WTC11 (cell line): ENCODE measurements at regions not wholly inside any gene's neighbourhood (a gene's known extent, or its start where the extent isn't known, plus 50 kb on each side); places are given as distances from the start of the nearest gene placed in this dataset.

Experiments
- ATAC-seq: fragments of 200-7000 bp; cut with Tn5 transposase; 2 replicates; pipeline ENCODE4 v1.10.0; 2021; ENCODE audit warnings: mild to moderate bottlenecking, moderate library complexity
- CTCF ChIA-PET: fragments of 300-600 bp; sonication (Branson Sonifier 250); formaldehyde crosslinking; loops from one replicate; lab custom pipeline; 2021; ENCODE audit warnings: antibody characterized with exemption; lab: Charles Lee
- POLR2A ChIA-PET: fragments of 350-600 bp; sonication (Branson Sonifier 250); formaldehyde crosslinking; loops from one replicate; lab custom pipeline; 2021; ENCODE audit warnings: antibody characterized with exemption; lab: Charles Lee
- DNase-seq: peaks from one replicate; pipeline ENCODE4 v3.0.0; 2021; ENCODE audit warnings: low spot score
- H3K27ac Mint-ChIP-seq: 2 replicates; pipeline ENCODE4 v1.8.0; 2021; ENCODE audit warnings: mixed read lengths
- H3K27me3 Mint-ChIP-seq: 2 replicates; pipeline ENCODE4 v1.8.0; 2021; ENCODE audit warnings: low read depth, mild to moderate bottlenecking, moderate library complexity, mixed read lengths
- H3K36me3 Mint-ChIP-seq: 2 replicates; pipeline ENCODE4 v1.8.0; 2021; ENCODE audit warnings: mixed read lengths
- H3K4me1 Mint-ChIP-seq: 2 replicates; pipeline ENCODE4 v1.8.0; 2022; ENCODE audit warnings: mixed read lengths
- H3K4me3 Mint-ChIP-seq: 2 replicates; pipeline ENCODE4 v1.8.0; 2021; ENCODE audit warnings: mild to moderate bottlenecking, moderate library complexity, mixed read lengths
- H3K9me3 Mint-ChIP-seq: 2 replicates; pipeline ENCODE4 v1.8.0; 2021; ENCODE audit warnings: mixed read lengths
- AR ChIP-seq: fragments of 250-450 bp; sonication (Bioruptor Pico); IDR thresholded peaks from 2 replicates; pipeline ENCODE4 v1.9.0; 2021; ENCODE audit warnings: mild to moderate bottlenecking
- ATF1 ChIP-seq: sonication (generic); formaldehyde crosslinking; IDR thresholded peaks from 2 replicates; pipeline ENCODE4 v1.8.1; 2023; ENCODE audit warnings: mild to moderate bottlenecking, moderate library complexity, missing genetic modification reagents
- CBFB ChIP-seq: sonication (generic); formaldehyde crosslinking; IDR thresholded peaks from 2 replicates; pipeline ENCODE4 v1.8.1; 2022; ENCODE audit warnings: mild to moderate bottlenecking, low read depth, missing genetic modification reagents
- E2F4 ChIP-seq: sonication (generic); formaldehyde crosslinking; IDR thresholded peaks from 2 replicates; pipeline ENCODE4 v1.8.1; 2022; ENCODE audit warnings: low read depth, mild to moderate bottlenecking, moderate library complexity, missing genetic modification reagents, borderline replicate concordance
- ELF4 ChIP-seq: sonication (generic); formaldehyde crosslinking; IDR thresholded peaks from 2 replicates; pipeline ENCODE4 v1.8.1; 2022; ENCODE audit warnings: low read depth, mild to moderate bottlenecking, moderate library complexity, missing genetic modification reagents
- GTF2I ChIP-seq: fragments of 250-450 bp; sonication (Bioruptor Pico); conservative IDR thresholded peaks from 2 replicates; pipeline ENCODE4 v1.4.0; 2021; ENCODE audit warnings: mild to moderate bottlenecking
- HMGXB4 ChIP-seq: sonication (generic); formaldehyde crosslinking; IDR thresholded peaks from 2 replicates; pipeline ENCODE4 v1.8.1; 2023; ENCODE audit warnings: mild to moderate bottlenecking, moderate library complexity, missing genetic modification reagents
- MYBL2 ChIP-seq: sonication (generic); formaldehyde crosslinking; IDR thresholded peaks from 2 replicates; pipeline ENCODE4 v1.8.1; 2023; ENCODE audit warnings: mild to moderate bottlenecking, moderate library complexity, missing genetic modification reagents
- NR2C2 ChIP-seq: sonication (generic); formaldehyde crosslinking; IDR thresholded peaks from 2 replicates; pipeline ENCODE4 v1.8.0; 2022; ENCODE audit warnings: mild to moderate bottlenecking, missing genetic modification reagents
- NR3C1 ChIP-seq: sonication (generic); formaldehyde crosslinking; conservative IDR thresholded peaks from 2 replicates; pipeline ENCODE4 v1.8.1; 2023; ENCODE audit warnings: low read depth, mild to moderate bottlenecking, missing genetic modification reagents
- SP1 ChIP-seq: sonication (generic); formaldehyde crosslinking; conservative IDR thresholded peaks from 2 replicates; pipeline ENCODE4 v1.8.1; 2022; ENCODE audit warnings: missing genetic modification reagents
- TCF7 ChIP-seq: sonication (generic); formaldehyde crosslinking; IDR thresholded peaks from 2 replicates; pipeline ENCODE4 v1.8.0; 2022; ENCODE audit warnings: mild to moderate bottlenecking, low read depth, missing genetic modification reagents, moderate library complexity
- TP53 ChIP-seq: sonication (generic); formaldehyde crosslinking; IDR thresholded peaks from 2 replicates; pipeline ENCODE4 v1.8.1; 2023; ENCODE audit warnings: mild to moderate bottlenecking, missing genetic modification reagents
- USF2 ChIP-seq: sonication (generic); formaldehyde crosslinking; IDR thresholded peaks from 2 replicates; pipeline ENCODE4 v1.8.1; 2023; ENCODE audit warnings: mild to moderate bottlenecking, missing genetic modification reagents, moderate library complexity
- ZNF219 ChIP-seq: sonication (generic); formaldehyde crosslinking; IDR thresholded peaks from 2 replicates; pipeline ENCODE4 v1.8.0; 2023; ENCODE audit warnings: missing genetic modification reagents, mild to moderate bottlenecking, borderline replicate concordance
- ZNF416 ChIP-seq: fragments of 250-450 bp; sonication (Bioruptor Pico); IDR thresholded peaks from 2 replicates; pipeline ENCODE4 v1.9.0; 2021; ENCODE audit warnings: mild to moderate bottlenecking, inconsistent platforms
- TF ChIP-seq, protein P1 (sequence below): fragments of 250-450 bp; sonication (Bioruptor Pico); IDR thresholded peaks from 2 replicates; pipeline ENCODE4 v1.9.0; 2021; ENCODE audit warnings: mild to moderate bottlenecking, borderline replicate concordance
- TF ChIP-seq, protein P2 (sequence below): sonication (generic); formaldehyde crosslinking; conservative IDR thresholded peaks from 2 replicates; pipeline ENCODE4 v1.8.1; 2022; ENCODE audit warnings: mild to moderate bottlenecking, missing genetic modification reagents
- TF ChIP-seq, protein P3 (sequence below): fragments of 250-450 bp; sonication (Bioruptor Pico); IDR thresholded peaks from 2 replicates; pipeline ENCODE4 v1.9.0; 2021; ENCODE audit warnings: moderate library complexity, mild to moderate bottlenecking, inconsistent platforms, borderline replicate concordance

DNA sequence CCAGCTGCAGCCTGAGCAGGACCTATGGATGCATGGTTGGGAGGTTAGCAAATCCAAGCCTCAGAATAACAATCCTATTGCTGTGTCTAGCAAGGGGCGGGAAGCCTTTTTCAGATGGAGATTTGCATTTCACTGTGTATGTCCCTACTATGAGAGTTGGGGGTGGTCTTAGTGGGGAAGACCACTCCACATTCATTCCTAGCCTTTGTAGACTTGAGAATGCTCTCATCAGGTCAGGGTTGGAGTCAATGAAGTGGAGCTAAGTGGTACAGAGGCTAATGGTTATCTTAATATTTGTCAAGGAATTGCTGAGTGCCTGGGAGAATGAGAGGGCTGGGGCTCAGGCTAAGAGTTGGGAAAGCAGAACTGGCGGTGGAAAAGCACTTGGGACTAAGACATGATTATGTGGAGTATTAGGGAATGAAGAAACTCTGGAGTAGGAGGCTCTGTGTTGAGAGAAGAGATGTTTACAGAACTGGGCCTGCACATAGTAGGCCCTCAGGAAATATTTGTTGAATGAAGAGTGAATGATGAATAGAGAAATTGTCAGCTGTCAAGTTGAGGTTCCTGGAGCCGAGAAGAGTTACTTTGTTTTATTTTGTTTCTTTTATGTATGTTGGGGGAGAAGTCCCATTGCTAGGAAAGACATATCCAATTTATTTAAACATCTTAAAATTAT lies 175.5 kb upstream of the SPRY4 start:
- no peak for DNase-seq
- peaks cover 5% of the 10 kb centered on the region; the same call in 1 of the 2 replicates for H3K9me3 Mint-ChIP-seq
- no peak for TF ChIP-seq ATF1
- TF ChIP-seq TP53, result no peak
- TF ChIP-seq AR, result no peak
- POLR2A ChIA-PET, result interaction anchor here (1.0 kb wide), 1 partner anchor 178 kb away, joined by 3 read pairs; no protein-coding TSS in a partner anchor
- CTCF ChIA-PET, result no interaction called here
- no peaks in the 10 kb centered on the region for H3K27me3 Mint-ChIP-seq
- peak; percentile 78 for ATAC-seq
- H3K36me3 Mint-ChIP-seq, result no peaks in the 10 kb centered on the region
- H3K4me1 Mint-ChIP-seq, result peaks cover 15% of the 10 kb centered on the region
- no peak overlapping the region for H3K27ac Mint-ChIP-seq
- H3K4me3 Mint-ChIP-seq, result no peak overlapping the region

DNA sequence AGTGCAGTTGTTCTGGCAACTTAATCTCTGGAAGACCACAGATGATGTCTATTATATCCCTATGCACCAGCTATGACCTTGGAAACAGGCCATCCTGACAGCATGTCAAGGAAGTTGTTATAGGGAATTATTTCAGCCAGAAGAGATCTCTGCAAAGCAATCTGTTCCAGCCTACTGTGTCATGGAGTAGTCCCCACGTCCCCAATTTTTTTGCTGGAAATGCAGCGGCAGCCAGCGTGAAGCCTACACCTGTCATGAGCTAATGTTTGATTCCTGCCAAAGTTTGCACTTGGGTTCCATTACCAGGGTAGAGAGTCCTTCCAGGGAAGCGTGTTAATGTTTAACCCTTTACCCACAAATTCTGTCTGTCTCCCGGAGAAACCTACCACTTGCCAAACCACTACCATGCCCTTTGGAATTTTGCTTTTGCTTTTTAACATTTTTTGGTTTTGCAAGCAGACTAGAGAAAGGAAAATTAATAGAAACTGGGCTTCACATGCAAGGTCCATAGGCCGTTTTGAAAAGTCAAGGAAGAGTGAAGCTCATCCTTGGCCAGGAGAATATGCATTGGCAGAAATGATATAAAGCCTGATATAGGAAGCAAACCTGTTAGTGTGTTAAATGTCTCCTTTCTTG lies 174.9 kb upstream of the SPRY4 start:
- CTCF ChIA-PET, result no interaction called here
- no peak for ATAC-seq
- H3K27me3 Mint-ChIP-seq, result no peaks in the 10 kb centered on the region

GRCh38 chr5:142498298-142498697 lies 173.5 kb upstream of the SPRY4 start:
- Mint-ChIP-seq H3K27ac (no peak overlapping the region), H3K36me3 (no peaks in the 10 kb centered on the region), H3K4me3 (no peak overlapping the region), H3K4me1 (peaks cover 18% of the 10 kb centered on the region), H3K27me3 (no peaks in the 10 kb centered on the region), H3K9me3 (peaks cover 5% of the 10 kb centered on the region; the same call in 1 of the 2 replicates)
- ATAC-seq (no peak), DNase-seq (no peak)
- CTCF ChIA-PET, result no interaction called here
- POLR2A ChIA-PET, result no interaction called here
- no peak for TF ChIP-seq USF2 (CRISPR knock-in tag)
- no peak for TF ChIP-seq SP1 (CRISPR knock-in tag)
- TF ChIP-seq HMGXB4 (CRISPR knock-in tag), result no peak
- TF ChIP-seq CBFB (CRISPR knock-in tag), result no peak
- TF ChIP-seq GTF2I (CRISPR knock-in tag), result no peak
- no peak for TF ChIP-seq ELF4 (CRISPR knock-in tag)
- TF ChIP-seq ZNF416 (CRISPR knock-in tag), result no peak
- no peak for TF ChIP-seq NR3C1 (CRISPR knock-in tag)
- TF ChIP-seq, protein P1, sequence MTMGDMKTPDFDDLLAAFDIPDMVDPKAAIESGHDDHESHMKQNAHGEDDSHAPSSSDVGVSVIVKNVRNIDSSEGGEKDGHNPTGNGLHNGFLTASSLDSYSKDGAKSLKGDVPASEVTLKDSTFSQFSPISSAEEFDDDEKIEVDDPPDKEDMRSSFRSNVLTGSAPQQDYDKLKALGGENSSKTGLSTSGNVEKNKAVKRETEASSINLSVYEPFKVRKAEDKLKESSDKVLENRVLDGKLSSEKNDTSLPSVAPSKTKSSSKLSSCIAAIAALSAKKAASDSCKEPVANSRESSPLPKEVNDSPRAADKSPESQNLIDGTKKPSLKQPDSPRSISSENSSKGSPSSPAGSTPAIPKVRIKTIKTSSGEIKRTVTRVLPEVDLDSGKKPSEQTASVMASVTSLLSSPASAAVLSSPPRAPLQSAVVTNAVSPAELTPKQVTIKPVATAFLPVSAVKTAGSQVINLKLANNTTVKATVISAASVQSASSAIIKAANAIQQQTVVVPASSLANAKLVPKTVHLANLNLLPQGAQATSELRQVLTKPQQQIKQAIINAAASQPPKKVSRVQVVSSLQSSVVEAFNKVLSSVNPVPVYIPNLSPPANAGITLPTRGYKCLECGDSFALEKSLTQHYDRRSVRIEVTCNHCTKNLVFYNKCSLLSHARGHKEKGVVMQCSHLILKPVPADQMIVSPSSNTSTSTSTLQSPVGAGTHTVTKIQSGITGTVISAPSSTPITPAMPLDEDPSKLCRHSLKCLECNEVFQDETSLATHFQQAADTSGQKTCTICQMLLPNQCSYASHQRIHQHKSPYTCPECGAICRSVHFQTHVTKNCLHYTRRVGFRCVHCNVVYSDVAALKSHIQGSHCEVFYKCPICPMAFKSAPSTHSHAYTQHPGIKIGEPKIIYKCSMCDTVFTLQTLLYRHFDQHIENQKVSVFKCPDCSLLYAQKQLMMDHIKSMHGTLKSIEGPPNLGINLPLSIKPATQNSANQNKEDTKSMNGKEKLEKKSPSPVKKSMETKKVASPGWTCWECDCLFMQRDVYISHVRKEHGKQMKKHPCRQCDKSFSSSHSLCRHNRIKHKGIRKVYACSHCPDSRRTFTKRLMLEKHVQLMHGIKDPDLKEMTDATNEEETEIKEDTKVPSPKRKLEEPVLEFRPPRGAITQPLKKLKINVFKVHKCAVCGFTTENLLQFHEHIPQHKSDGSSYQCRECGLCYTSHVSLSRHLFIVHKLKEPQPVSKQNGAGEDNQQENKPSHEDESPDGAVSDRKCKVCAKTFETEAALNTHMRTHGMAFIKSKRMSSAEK (CRISPR knock-in tag), result no peak
- TF ChIP-seq, protein P2, sequence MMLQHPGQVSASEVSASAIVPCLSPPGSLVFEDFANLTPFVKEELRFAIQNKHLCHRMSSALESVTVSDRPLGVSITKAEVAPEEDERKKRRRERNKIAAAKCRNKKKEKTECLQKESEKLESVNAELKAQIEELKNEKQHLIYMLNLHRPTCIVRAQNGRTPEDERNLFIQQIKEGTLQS (CRISPR knock-in tag), result no peak
- TF ChIP-seq ZNF219 (CRISPR knock-in tag), result no peak

More for the DNA sequence above, 174.9 kb upstream of the SPRY4 start:
- Mint-ChIP-seq H3K4me1 (peaks cover 15% of the 10 kb centered on the region), H3K9me3 (peaks cover 5% of the 10 kb centered on the region; the same call in 1 of the 2 replicates), H3K4me3 (no peak overlapping the region), H3K27ac (no peak overlapping the region), H3K36me3 (no peaks in the 10 kb centered on the region)
- TF ChIP-seq TCF7 (CRISPR knock-in tag) (no peak), NR2C2 (CRISPR knock-in tag) (no peak), ELF4 (CRISPR knock-in tag) (no peak), MYBL2 (CRISPR knock-in tag) (no peak), E2F4 (CRISPR knock-in tag) (no peak)
- TF ChIP-seq, protein P3, sequence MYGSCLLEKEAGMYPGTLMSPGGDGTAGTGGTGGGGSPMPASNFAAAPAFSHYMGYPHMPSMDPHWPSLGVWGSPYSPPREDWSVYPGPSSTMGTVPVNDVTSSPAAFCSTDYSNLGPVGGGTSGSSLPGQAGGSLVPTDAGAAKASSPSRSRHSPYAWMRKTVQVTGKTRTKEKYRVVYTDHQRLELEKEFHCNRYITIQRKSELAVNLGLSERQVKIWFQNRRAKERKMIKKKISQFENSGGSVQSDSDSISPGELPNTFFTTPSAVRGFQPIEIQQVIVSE (CRISPR knock-in tag), result no peak
- no peak for DNase-seq
- POLR2A ChIA-PET, result interaction anchor here (1.0 kb wide), 1 partner anchor 177 kb away, joined by 3 read pairs; no protein-coding TSS in a partner anchor
